ENCODE measurements at regions not wholly inside any gene's neighbourhood (a gene's known extent, or its start where the extent isn't known, plus 50 kb on each side); places are given as distances from the start of the nearest gene placed in this dataset.

DNA sequence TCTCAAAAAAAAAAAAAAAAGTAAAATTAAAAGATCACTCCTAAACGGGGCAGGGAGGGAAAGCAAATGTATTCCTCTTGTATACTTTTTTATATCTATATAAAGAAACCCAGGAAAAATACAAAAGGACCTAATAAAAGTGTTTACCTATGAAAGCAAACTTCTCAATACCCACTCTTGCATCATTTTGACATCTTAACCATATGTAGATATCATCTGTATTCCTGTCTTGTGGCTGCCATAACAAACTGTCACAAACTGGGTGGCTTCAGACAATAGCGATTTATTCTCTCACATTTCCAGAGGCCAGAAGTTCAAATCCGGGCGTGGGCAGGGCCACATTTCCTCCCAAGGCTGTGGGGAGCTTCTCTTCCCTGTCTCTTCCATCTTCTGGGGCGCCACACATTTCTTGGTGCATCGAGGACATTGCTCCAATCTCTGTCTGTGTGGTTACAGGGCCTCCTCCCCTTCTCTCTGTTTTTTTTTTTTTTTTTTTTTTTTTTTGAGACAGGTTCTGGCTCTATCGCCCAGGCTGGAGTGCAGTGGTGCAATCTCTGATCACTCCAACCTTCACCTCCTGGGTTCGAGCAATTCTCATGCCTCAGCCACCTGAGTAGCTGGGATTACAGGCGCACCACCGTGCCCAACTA lies 58.4 kb upstream of the IL17B start:
- TF ChIP-seq, protein P1, sequence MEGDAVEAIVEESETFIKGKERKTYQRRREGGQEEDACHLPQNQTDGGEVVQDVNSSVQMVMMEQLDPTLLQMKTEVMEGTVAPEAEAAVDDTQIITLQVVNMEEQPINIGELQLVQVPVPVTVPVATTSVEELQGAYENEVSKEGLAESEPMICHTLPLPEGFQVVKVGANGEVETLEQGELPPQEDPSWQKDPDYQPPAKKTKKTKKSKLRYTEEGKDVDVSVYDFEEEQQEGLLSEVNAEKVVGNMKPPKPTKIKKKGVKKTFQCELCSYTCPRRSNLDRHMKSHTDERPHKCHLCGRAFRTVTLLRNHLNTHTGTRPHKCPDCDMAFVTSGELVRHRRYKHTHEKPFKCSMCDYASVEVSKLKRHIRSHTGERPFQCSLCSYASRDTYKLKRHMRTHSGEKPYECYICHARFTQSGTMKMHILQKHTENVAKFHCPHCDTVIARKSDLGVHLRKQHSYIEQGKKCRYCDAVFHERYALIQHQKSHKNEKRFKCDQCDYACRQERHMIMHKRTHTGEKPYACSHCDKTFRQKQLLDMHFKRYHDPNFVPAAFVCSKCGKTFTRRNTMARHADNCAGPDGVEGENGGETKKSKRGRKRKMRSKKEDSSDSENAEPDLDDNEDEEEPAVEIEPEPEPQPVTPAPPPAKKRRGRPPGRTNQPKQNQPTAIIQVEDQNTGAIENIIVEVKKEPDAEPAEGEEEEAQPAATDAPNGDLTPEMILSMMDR (conservative IDR thresholded peaks at IDR 0.05 in 1 of 2, IDR thresholded peaks at IDR 0.05 in 1 of 2; ENCODE audit: low read depth in 1 of 2, low read length in 2 of 2), result no peak
- no peak for TF ChIP-seq EZH2 (IDR thresholded peaks at IDR 0.05; ENCODE audit: low read length, missing control alignments)
